CD4-positive, alpha-beta T cell (primary cell): ENCODE measurements at regions not wholly inside any gene's neighbourhood (a gene's known extent, or its start where the extent isn't known, plus 50 kb on each side); places are given as distances from the start of the nearest gene placed in this dataset.

Experiments used
- ATAC-seq: fragments of 200-7000 bp; cut with Tn5 transposase; one replicate; pipeline ENCODE4 v1.10.0; 2022; ENCODE audit warnings: mild to moderate bottlenecking; ENCODE audit not compliant: poor library complexity
- CTCF ChIA-PET: fragments of 350-600 bp; sonication (Branson Sonifier 250); formaldehyde crosslinking; loops from one replicate; lab custom pipeline; 2021; ENCODE audit warnings: antibody characterized with exemption, inconsistent platforms; lab: Charles Lee
- POLR2A ChIA-PET: fragments of 350-600 bp; sonication (Branson Sonifier 250); formaldehyde crosslinking; loops from one replicate; lab custom pipeline; 2021; ENCODE audit warnings: antibody characterized with exemption, inconsistent platforms; lab: Charles Lee
- DNase-seq, 14 experiments: peaks; one replicate each; pipeline ENCODE4 v3.0.0-alpha.2; 2013 to 2020; ENCODE audit warnings: mixed read lengths in 2 of 14
- H3K27ac ChIP-seq, 2 donors: one replicate each; pipeline versions ENCODE4 v1.5.1 to v1.7.0; 2013; ENCODE audit warnings: low read length in 2 of 2, low read depth in 1 of 2, mild to moderate bottlenecking in 1 of 2
- H3K27me3 ChIP-seq, 2 experiments: 1 replicate in 1 of 2; 2 replicates in 1 of 2; pipeline versions ENCODE4 v1.6.1 to v1.7.0; 2013; ENCODE audit warnings: low read length in 2 of 2, control low read depth in 1 of 2, mild to moderate bottlenecking in 1 of 2, moderate library complexity in 1 of 2; ENCODE audit not compliant: insufficient read depth in 2 of 2, control insufficient read depth in 1 of 2
- H3K36me3 ChIP-seq: one replicate; pipeline ENCODE4 v1.6.1; 2013; ENCODE audit warnings: low read length, control low read depth; ENCODE audit not compliant: insufficient read depth
- H3K4me1 ChIP-seq: one replicate; pipeline ENCODE4 v1.6.1; 2013; ENCODE audit warnings: low read length, control low read depth; ENCODE audit not compliant: insufficient read depth
- H3K4me3 ChIP-seq: one replicate; pipeline ENCODE4 v1.5.1; 2013; ENCODE audit warnings: mild to moderate bottlenecking, low read length, moderate library complexity
- H3K9me3 ChIP-seq, 2 experiments: 1 replicate in 1 of 2; 2 replicates in 1 of 2; pipeline versions ENCODE4 v1.6.1 to v1.7.0; 2013; ENCODE audit warnings: low read length in 2 of 2, mild to moderate bottlenecking in 2 of 2, control low read depth in 1 of 2, moderate library complexity in 1 of 2; ENCODE audit not compliant: control insufficient read depth in 1 of 2, insufficient read depth in 1 of 2
- H3K27ac Mint-ChIP-seq: one replicate; pipeline ENCODE4 v1.8.0; 2020; ENCODE audit warnings: mixed read lengths
- H3K27me3 Mint-ChIP-seq: one replicate; pipeline ENCODE4 v1.8.0; 2021; ENCODE audit warnings: mixed read lengths
- H3K36me3 Mint-ChIP-seq: one replicate; pipeline ENCODE4 v1.8.0; 2021; ENCODE audit warnings: low read depth, mixed read lengths
- H3K4me1 Mint-ChIP-seq: one replicate; pipeline ENCODE4 v1.8.0; 2021; ENCODE audit warnings: low read depth, mixed read lengths
- H3K4me3 Mint-ChIP-seq: one replicate; pipeline ENCODE4 v1.8.0; 2020; ENCODE audit warnings: mild to moderate bottlenecking, mixed read lengths
- H3K9me3 Mint-ChIP-seq: one replicate; pipeline ENCODE4 v1.8.0; 2020; ENCODE audit warnings: mixed read lengths
- intact Hi-C, 2 experiments: fragments of 100-400 bp; cut with DNase I in 1 of 2; cut with micrococcal nuclease in 1 of 2; formaldehyde crosslinking; loops; one replicate each; pipeline versions ENCODE4 v1.15.1 to v1.9.0; 2023 to 2025; cut with DNase I, micrococcal nuclease
- TF ChIP-seq, protein P1 (sequence below): fragments of 200-600 bp; IDR thresholded peaks from one replicate; pipeline ENCODE4 v1.8.0; 2022; ENCODE audit warnings: antibody characterized with exemption, mild to moderate bottlenecking

DNA sequence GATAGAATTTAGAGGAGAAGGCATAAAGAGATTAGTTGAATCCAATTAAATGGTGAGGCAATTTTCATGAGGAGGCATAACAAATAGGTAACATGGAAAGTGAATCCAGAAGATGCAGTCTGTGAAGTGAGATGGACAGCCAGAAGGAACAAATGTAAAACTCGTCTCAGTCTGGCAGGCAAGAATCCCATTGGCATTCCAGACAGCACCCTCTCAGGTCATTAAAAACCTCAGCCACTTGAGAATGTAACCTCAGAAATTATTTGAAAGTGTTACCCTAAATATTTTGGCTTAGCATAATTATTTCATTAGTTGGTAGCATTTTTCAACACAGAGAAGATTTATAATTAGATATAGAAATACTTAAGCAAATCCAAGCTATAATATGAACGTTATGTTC, 342.3 kb downstream of the LRRC3B start:
- H3K9me3 Mint-ChIP-seq, result peaks cover 3% of the 10 kb centered on the region
- Histone ChIP-seq H3K27me3 (no peaks in the 10 kb centered on the region), H3K9me3 (peaks cover 0 to 4% of the 10 kb centered on the region in 2 experiments), H3K4me3 (no peak overlapping the region), H3K36me3 (no peaks in the 10 kb centered on the region), H3K4me1 (no peaks in the 10 kb centered on the region), H3K27ac (no peak overlapping the region)
- H3K4me3 Mint-ChIP-seq, result no peak overlapping the region
- POLR2A ChIA-PET, result no interaction called here
- DNase-seq (no peak), ATAC-seq (no peak)
- no peaks in the 10 kb centered on the region for H3K4me1 Mint-ChIP-seq
- no peaks in the 10 kb centered on the region for H3K36me3 Mint-ChIP-seq
- CTCF ChIA-PET, result no interaction called here
- TF ChIP-seq, protein P1, sequence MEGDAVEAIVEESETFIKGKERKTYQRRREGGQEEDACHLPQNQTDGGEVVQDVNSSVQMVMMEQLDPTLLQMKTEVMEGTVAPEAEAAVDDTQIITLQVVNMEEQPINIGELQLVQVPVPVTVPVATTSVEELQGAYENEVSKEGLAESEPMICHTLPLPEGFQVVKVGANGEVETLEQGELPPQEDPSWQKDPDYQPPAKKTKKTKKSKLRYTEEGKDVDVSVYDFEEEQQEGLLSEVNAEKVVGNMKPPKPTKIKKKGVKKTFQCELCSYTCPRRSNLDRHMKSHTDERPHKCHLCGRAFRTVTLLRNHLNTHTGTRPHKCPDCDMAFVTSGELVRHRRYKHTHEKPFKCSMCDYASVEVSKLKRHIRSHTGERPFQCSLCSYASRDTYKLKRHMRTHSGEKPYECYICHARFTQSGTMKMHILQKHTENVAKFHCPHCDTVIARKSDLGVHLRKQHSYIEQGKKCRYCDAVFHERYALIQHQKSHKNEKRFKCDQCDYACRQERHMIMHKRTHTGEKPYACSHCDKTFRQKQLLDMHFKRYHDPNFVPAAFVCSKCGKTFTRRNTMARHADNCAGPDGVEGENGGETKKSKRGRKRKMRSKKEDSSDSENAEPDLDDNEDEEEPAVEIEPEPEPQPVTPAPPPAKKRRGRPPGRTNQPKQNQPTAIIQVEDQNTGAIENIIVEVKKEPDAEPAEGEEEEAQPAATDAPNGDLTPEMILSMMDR, result no peak
- H3K27ac Mint-ChIP-seq, result no peak overlapping the region
- no peaks in the 10 kb centered on the region for H3K27me3 Mint-ChIP-seq
- intact Hi-C loops, result no loop called here

GRCh38 chr3:26967501-26967900, 344.9 kb downstream of the LRRC3B start:
- ATAC-seq (no peak), DNase-seq (no peak)
- peaks cover 0 to 4% of the 10 kb centered on the region in 2 experiments for H3K9me3 ChIP-seq
- intact Hi-C loops, result no loop called here
- H3K4me1 Mint-ChIP-seq, result no peaks in the 10 kb centered on the region
- H3K27me3 ChIP-seq, result no peaks in the 10 kb centered on the region
- H3K4me3 ChIP-seq, result no peak overlapping the region
- peaks cover 3% of the 10 kb centered on the region for H3K9me3 Mint-ChIP-seq
- no peak overlapping the region for H3K27ac ChIP-seq
- no peaks in the 10 kb centered on the region for H3K36me3 Mint-ChIP-seq
- H3K4me1 ChIP-seq, result no peaks in the 10 kb centered on the region
- no peaks in the 10 kb centered on the region for H3K27me3 Mint-ChIP-seq
- no peak overlapping the region for H3K27ac Mint-ChIP-seq
- ChIA-PET CTCF (no interaction called here), POLR2A (no interaction called here)
- no peak overlapping the region for H3K4me3 Mint-ChIP-seq
- TF ChIP-seq, protein P1, result no peak
- no peaks in the 10 kb centered on the region for H3K36me3 ChIP-seq

- H3K27ac ChIP-seq, result no peak overlapping the region
- intact Hi-C loops, result no loop called here
- H3K9me3 ChIP-seq, result no peaks in the 10 kb centered on the region
- no peaks in the 10 kb centered on the region for H3K4me1 ChIP-seq
- H3K27me3 ChIP-seq, result no peaks in the 10 kb centered on the region
- Mint-ChIP-seq H3K9me3 (peaks cover 6% of the 10 kb centered on the region), H3K27me3 (no peaks in the 10 kb centered on the region), H3K4me1 (no peaks in the 10 kb centered on the region), H3K4me3 (no peak overlapping the region), H3K36me3 (no peaks in the 10 kb centered on the region), H3K27ac (no peak overlapping the region)
- ChIA-PET CTCF (no interaction called here), POLR2A (no interaction called here)
- no peak overlapping the region for H3K4me3 ChIP-seq
- ATAC-seq, result no peak
- TF ChIP-seq, protein P1, result no peak
- no peaks in the 10 kb centered on the region for H3K36me3 ChIP-seq
- DNase-seq, result no peak
Observed at GRCh38 chr3:26984416-26985390, 362.1 kb downstream of the LRRC3B start.
